ENCODE measurements at regions not wholly inside any gene's neighbourhood (a gene's known extent, or its start where the extent isn't known, plus 50 kb on each side); places are given as distances from the start of the nearest gene placed in this dataset.

DNA sequence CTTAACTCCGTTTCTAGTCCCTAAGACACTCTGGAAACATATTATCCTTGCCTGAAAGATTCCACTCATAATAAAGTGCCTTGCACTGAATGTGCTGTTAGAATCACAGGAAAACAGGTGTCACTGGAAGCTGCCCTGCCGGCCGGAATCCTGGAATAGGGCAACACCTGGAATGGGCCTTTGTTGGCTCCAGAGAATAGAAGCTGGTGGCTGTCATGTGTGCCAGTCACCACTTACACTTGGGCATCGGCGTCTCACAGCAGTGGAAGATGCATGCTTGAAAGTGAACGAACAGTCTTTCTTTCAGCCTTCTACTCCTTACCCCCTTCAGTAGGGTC is 90.8 kb upstream of the AFDN start:
- TF ChIP-seq, protein P1, sequence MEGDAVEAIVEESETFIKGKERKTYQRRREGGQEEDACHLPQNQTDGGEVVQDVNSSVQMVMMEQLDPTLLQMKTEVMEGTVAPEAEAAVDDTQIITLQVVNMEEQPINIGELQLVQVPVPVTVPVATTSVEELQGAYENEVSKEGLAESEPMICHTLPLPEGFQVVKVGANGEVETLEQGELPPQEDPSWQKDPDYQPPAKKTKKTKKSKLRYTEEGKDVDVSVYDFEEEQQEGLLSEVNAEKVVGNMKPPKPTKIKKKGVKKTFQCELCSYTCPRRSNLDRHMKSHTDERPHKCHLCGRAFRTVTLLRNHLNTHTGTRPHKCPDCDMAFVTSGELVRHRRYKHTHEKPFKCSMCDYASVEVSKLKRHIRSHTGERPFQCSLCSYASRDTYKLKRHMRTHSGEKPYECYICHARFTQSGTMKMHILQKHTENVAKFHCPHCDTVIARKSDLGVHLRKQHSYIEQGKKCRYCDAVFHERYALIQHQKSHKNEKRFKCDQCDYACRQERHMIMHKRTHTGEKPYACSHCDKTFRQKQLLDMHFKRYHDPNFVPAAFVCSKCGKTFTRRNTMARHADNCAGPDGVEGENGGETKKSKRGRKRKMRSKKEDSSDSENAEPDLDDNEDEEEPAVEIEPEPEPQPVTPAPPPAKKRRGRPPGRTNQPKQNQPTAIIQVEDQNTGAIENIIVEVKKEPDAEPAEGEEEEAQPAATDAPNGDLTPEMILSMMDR (IDR thresholded peaks at IDR 0.05), result no peak
- no peak for TF ChIP-seq POLR2A (IDR thresholded peaks at IDR 0.05)

Data from adrenal gland (tissue), 5 donors.